Nephron (organoid): ENCODE measurements at regions not wholly inside any gene's neighbourhood (a gene's known extent, or its start where the extent isn't known, plus 50 kb on each side); places are given as distances from the start of the nearest gene placed in this dataset.

ENCODE experiments used
- H3K27ac Mint-ChIP-seq, 3 experiments: 2 replicates each; pipeline ENCODE4 v1.8.0; 2020; ENCODE audit warnings: mixed read lengths in 3 of 3, mild to moderate bottlenecking in 2 of 3, moderate library complexity in 1 of 3
- H3K27me3 Mint-ChIP-seq: 2 replicates; pipeline ENCODE4 v1.8.0; 2021; ENCODE audit warnings: low read depth, mild to moderate bottlenecking, moderate library complexity, mixed read lengths
- H3K36me3 Mint-ChIP-seq: 2 replicates; pipeline ENCODE4 v1.8.0; 2020; ENCODE audit warnings: low read depth, mixed read lengths
- H3K4me1 Mint-ChIP-seq: 2 replicates; pipeline ENCODE4 v1.8.0; 2020; ENCODE audit warnings: mixed read lengths
- H3K4me3 Mint-ChIP-seq, 3 experiments: 2 replicates each; pipeline ENCODE4 v1.8.0; 2020; ENCODE audit warnings: mild to moderate bottlenecking in 3 of 3, mixed read lengths in 3 of 3, moderate library complexity in 2 of 3
- H3K9me3 Mint-ChIP-seq: 2 replicates; pipeline ENCODE4 v1.8.0; 2020; ENCODE audit warnings: mixed read lengths
- TF ChIP-seq, protein P1 (sequence below), 3 experiments: fragments of 200-600 bp; sonication (generic); IDR thresholded peaks; one replicate each; pipeline ENCODE4 v1.5.0; 2021; ENCODE audit warnings: antibody characterized with exemption in 3 of 3; ENCODE audit not compliant: unreplicated experiment in 3 of 3

DNA sequence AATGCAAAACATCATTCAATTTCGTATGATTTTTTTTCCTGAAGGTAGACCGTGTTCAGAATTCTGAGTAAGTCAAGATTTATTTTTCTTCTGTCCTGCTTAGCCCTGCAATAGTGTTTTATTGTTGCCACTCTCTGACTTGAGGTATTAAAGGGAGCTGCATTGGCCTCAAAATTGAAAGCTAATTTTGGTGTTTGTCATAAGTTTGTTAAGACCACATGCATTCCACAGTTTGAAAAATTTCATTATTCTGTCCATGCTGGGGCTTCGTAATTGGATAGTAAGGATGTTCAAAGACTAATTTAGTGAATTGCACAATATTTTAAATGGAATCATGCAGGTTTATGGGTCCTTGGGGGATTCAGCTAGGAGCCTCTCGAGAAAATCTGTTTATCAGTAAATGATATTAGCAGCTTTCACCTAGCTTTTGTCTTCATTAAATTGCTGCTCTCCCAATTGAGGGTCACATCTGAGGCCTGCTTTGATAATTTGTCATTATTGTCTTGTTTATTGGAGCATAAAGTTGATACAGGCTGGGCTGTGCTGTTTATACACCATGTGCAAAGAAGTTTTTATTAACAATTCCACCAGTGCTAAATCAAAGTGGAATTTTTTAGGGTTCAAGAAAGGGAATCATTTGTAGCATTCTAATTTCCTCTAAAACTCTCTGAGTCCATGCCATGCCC, 339.8 kb upstream of the OBI1 start:
- TF ChIP-seq, protein P1, sequence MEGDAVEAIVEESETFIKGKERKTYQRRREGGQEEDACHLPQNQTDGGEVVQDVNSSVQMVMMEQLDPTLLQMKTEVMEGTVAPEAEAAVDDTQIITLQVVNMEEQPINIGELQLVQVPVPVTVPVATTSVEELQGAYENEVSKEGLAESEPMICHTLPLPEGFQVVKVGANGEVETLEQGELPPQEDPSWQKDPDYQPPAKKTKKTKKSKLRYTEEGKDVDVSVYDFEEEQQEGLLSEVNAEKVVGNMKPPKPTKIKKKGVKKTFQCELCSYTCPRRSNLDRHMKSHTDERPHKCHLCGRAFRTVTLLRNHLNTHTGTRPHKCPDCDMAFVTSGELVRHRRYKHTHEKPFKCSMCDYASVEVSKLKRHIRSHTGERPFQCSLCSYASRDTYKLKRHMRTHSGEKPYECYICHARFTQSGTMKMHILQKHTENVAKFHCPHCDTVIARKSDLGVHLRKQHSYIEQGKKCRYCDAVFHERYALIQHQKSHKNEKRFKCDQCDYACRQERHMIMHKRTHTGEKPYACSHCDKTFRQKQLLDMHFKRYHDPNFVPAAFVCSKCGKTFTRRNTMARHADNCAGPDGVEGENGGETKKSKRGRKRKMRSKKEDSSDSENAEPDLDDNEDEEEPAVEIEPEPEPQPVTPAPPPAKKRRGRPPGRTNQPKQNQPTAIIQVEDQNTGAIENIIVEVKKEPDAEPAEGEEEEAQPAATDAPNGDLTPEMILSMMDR (IDR thresholded peaks at IDR 0.05; ENCODE audit: unreplicated experiment in 3 of 3) = no peak
- H3K4me3 Mint-ChIP-seq = no peak overlapping the region
- no peak overlapping the region for H3K27ac Mint-ChIP-seq
- no peaks in the 10 kb centered on the region for H3K9me3 Mint-ChIP-seq
- H3K36me3 Mint-ChIP-seq = no peaks in the 10 kb centered on the region
- no peaks in the 10 kb centered on the region for H3K4me1 Mint-ChIP-seq
- H3K27me3 Mint-ChIP-seq = no peaks in the 10 kb centered on the region

DNA sequence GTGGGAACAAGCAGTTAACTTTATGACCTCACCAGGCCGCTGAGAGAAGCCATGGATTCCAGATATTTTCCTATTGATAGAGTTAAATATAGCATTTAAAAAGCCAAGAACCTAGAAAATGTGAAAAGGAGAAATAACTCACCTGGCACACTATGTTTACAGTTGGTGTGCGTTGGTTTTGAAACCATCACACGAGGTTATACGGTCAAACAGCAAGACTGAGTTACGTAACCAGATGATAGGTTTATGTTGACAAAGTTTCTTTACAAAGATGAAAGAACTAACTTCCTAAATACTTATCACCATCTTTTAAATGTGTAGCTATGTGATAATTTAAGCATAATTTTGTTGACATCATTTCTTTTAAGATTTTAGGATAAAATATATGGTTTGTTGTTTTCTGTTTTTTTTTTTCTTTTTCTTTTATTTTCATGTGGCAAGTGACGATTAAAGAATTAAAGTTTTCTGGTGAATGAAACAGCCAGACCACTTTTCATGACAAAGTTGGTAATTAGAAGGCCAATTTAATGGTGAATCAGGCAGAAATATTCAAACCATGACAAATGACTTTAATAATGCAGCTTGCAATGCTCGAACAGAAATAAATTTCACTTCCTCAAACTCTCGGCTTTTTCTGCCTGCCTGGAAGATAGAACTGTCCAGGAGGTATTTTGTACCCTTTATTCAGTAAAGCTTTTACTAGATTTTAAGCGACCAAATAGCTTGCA, 339.1 kb upstream of the OBI1 start:
- Mint-ChIP-seq H3K27ac (no peak overlapping the region), H3K36me3 (no peaks in the 10 kb centered on the region), H3K27me3 (no peaks in the 10 kb centered on the region), H3K4me3 (no peak overlapping the region), H3K4me1 (no peaks in the 10 kb centered on the region), H3K9me3 (no peaks in the 10 kb centered on the region)
- TF ChIP-seq, protein P1 (IDR thresholded peaks at IDR 0.05; ENCODE audit: unreplicated experiment in 3 of 3) = no peak

DNA sequence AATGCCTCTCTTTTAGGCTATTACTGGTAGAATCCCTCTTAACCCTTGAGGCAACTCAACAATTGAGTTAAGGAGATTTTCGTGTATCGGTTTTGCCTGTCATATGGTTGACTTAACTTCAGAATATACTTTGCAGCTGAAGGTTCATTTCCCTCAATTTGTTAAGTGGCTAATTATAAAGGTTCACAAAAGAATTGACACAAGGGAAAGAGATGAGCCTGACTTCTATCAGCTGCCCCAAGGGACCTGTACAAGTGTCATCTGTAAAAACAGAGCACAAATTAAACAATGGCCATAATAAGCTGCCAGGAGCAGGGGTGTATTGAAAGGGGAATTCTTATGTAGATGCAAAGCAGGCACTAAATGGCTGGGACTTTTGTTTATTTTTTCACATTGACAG, 334.8 kb upstream of the OBI1 start:
- TF ChIP-seq, protein P1 (IDR thresholded peaks at IDR 0.05; ENCODE audit: unreplicated experiment in 3 of 3) = no peak
- no peaks in the 10 kb centered on the region for H3K4me1 Mint-ChIP-seq
- H3K27ac Mint-ChIP-seq = no peak overlapping the region
- H3K4me3 Mint-ChIP-seq = no peak overlapping the region
- H3K9me3 Mint-ChIP-seq = no peaks in the 10 kb centered on the region
- H3K36me3 Mint-ChIP-seq = no peaks in the 10 kb centered on the region
- no peaks in the 10 kb centered on the region for H3K27me3 Mint-ChIP-seq

DNA sequence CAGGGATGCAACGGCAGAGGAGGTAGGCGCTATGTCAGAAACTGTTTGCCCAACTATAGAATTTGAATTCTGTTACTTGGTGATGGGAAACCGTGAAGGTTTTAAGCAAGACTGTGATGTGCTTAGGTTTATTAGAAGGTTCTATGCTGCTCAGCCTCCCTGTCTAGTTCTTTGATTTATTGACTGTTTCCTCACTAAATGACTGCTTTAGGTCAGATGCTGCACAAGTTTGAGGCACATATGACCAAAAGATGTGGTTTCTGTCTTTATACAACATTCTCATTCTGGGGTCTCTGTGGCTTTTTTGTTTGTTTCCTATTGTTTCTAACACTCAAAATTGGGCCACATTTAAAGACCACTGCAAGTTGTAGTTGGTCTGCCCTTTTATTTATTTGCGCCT, 323.0 kb upstream of the OBI1 start:
- Mint-ChIP-seq H3K27me3 (peaks cover 15% of the 10 kb centered on the region), H3K9me3 (no peaks in the 10 kb centered on the region), H3K36me3 (no peaks in the 10 kb centered on the region), H3K4me3 (no peak overlapping the region), H3K27ac (no peak overlapping the region), H3K4me1 (no peaks in the 10 kb centered on the region)
- TF ChIP-seq, protein P1 (IDR thresholded peaks at IDR 0.05; ENCODE audit: unreplicated experiment in 3 of 3) = no peak

DNA sequence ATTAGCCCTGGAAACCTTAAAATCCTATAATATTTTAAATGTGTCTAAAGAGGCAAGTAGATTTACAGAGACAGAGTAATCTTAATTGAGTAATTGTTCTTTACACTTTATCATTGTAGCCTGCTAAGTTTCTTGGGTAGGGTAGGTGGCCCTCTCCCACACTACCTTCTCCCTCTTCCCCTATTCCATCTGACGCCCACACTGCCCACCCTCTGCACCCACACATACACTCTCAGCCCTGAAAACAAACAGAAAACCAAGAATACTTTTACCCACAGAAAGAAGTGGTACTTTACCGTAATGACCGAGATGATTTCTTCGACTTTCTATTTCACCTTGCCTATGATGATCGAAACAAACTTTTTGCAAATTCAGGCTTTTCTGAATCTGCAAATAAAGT, 320.4 kb upstream of the OBI1 start:
- H3K27me3 Mint-ChIP-seq = peaks cover 20% of the 10 kb centered on the region
- H3K27ac Mint-ChIP-seq = no peak overlapping the region
- no peaks in the 10 kb centered on the region for H3K4me1 Mint-ChIP-seq
- H3K9me3 Mint-ChIP-seq = no peaks in the 10 kb centered on the region
- H3K36me3 Mint-ChIP-seq = no peaks in the 10 kb centered on the region
- TF ChIP-seq, protein P1 (IDR thresholded peaks at IDR 0.05; ENCODE audit: unreplicated experiment in 3 of 3) = no peak
- no peak overlapping the region for H3K4me3 Mint-ChIP-seq
